HepG2 (cell line): ENCODE measurements at regions not wholly inside any gene's neighbourhood (a gene's known extent, or its start where the extent isn't known, plus 50 kb on each side); places are given as distances from the start of the nearest gene placed in this dataset.

Experiments used
- CREM ChIP-seq, 2 experiments: sonication (generic) in 1 of 2; formaldehyde crosslinking in 1 of 2; IDR thresholded peaks; 2 replicates each; pipeline versions ENCODE4 v1.4.0 to v1.6.1; 2016 to 2020; ENCODE audit warnings: antibody characterized with exemption in 1 of 2, mild to moderate bottlenecking in 1 of 2, missing genetic modification reagents in 1 of 2
- FOXK1 ChIP-seq: sonication (generic); formaldehyde crosslinking; IDR thresholded peaks from 2 replicates; pipeline ENCODE4 v1.4.0; 2020; ENCODE audit warnings: low read depth, missing genetic modification reagents, borderline replicate concordance
- GFI1 ChIP-seq: sonication (generic); formaldehyde crosslinking; IDR thresholded peaks from 2 replicates; pipeline ENCODE4 v1.5.0; 2020; ENCODE audit warnings: missing genetic modification reagents, mild to moderate bottlenecking, borderline replicate concordance
- TCF7L2 ChIP-seq: IDR thresholded peaks from 2 replicates; pipeline ENCODE4 v1.6.1; 2011; ENCODE audit warnings: mild to moderate bottlenecking, low read depth, low read length, moderate library complexity
- ZKSCAN5 ChIP-seq: sonication (generic); formaldehyde crosslinking; IDR thresholded peaks from 2 replicates; pipeline ENCODE4 v1.5.1; 2020; ENCODE audit warnings: mild to moderate bottlenecking, missing genetic modification reagents
- TF ChIP-seq, protein P1 (sequence below): sonication (generic); formaldehyde crosslinking; IDR thresholded peaks from 2 replicates; pipeline ENCODE4 v1.4.0; 2020; ENCODE audit warnings: mild to moderate bottlenecking, missing genetic modification reagents
- TF ChIP-seq, protein P2 (sequence below): sonication (generic); formaldehyde crosslinking; IDR thresholded peaks from 2 replicates; pipeline ENCODE4 v1.4.0; 2020; ENCODE audit warnings: missing genetic modification reagents, low read depth, mild to moderate bottlenecking, borderline replicate concordance

DNA sequence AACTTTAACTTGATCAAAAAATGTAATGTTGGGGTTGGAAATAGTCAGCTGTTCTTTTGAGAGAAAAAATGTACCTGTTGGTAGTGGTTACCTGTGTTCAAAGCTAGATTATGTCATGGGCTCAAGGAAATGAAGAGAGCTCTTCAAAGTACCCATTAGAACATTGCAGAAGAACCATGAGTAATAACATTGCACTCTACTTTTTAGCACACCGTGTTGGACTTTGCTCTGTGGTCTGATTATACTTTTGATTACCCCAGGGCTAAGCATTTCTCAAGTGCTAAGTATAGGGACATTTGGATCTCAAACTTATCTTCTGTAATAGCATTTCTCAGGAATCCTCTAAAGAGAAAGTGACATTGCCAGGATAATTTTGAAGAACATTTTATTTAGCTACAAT, 1122.8 kb upstream of the CELF4 start:
- TF ChIP-seq TCF7L2 (no peak), CREM (IDR thresholded peaks at IDR 0.05) (no peak), CREM (CRISPR knock-in tag; IDR thresholded peaks at IDR 0.05) (no peak), FOXK1 (no peak), ZKSCAN5 (CRISPR knock-in tag) (no peak), GFI1 (CRISPR knock-in tag) (no peak)
- TF ChIP-seq, protein P1, sequence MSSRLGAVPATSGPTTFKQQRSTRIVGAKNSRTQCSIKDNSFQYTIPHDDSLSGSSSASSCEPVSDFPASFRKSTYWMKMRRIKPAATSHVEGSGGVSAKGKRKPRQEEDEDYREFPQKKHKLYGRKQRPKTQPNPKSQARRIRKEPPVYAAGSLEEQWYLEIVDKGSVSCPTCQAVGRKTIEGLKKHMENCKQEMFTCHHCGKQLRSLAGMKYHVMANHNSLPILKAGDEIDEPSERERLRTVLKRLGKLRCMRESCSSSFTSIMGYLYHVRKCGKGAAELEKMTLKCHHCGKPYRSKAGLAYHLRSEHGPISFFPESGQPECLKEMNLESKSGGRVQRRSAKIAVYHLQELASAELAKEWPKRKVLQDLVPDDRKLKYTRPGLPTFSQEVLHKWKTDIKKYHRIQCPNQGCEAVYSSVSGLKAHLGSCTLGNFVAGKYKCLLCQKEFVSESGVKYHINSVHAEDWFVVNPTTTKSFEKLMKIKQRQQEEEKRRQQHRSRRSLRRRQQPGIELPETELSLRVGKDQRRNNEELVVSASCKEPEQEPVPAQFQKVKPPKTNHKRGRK, result no peak
- TF ChIP-seq, protein P2, sequence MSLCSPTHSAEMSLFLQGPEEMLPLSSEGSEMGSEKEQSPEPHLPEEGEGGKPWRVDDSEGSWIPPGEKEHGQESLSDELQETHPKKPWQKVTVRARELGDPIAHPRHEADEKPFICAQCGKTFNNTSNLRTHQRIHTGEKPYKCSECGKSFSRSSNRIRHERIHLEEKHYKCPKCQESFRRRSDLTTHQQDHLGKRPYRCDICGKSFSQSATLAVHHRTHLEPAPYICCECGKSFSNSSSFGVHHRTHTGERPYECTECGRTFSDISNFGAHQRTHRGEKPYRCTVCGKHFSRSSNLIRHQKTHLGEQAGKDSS (CRISPR knock-in tag), result no peak
